ENCODE measurements at regions not wholly inside any gene's neighbourhood (a gene's known extent, or its start where the extent isn't known, plus 50 kb on each side); places are given as distances from the start of the nearest gene placed in this dataset.
A peak's percentile ranks its signal among the peaks of the same experiment; 100 is the strongest.

- no peaks in the 10 kb centered on the region for H3K27me3 ChIP-seq (ENCODE audit: control insufficient read depth in 3 of 3, insufficient read depth in 3 of 3, low read length in 2 of 3)
- no peaks in the 10 kb centered on the region for H3K4me1 ChIP-seq (ENCODE audit: control insufficient read depth in 5 of 5, insufficient read depth in 5 of 5, low read length in 5 of 5)
- WGBS, 2 donors, result 74 to 82% methylated on average over 4 of the region's 4 CpGs
- TF ChIP-seq, protein P1, sequence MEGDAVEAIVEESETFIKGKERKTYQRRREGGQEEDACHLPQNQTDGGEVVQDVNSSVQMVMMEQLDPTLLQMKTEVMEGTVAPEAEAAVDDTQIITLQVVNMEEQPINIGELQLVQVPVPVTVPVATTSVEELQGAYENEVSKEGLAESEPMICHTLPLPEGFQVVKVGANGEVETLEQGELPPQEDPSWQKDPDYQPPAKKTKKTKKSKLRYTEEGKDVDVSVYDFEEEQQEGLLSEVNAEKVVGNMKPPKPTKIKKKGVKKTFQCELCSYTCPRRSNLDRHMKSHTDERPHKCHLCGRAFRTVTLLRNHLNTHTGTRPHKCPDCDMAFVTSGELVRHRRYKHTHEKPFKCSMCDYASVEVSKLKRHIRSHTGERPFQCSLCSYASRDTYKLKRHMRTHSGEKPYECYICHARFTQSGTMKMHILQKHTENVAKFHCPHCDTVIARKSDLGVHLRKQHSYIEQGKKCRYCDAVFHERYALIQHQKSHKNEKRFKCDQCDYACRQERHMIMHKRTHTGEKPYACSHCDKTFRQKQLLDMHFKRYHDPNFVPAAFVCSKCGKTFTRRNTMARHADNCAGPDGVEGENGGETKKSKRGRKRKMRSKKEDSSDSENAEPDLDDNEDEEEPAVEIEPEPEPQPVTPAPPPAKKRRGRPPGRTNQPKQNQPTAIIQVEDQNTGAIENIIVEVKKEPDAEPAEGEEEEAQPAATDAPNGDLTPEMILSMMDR (IDR thresholded peaks at IDR 0.05; ENCODE audit: control extremely low read depth, extremely low read depth), result no peak
- no peak for ATAC-seq (ENCODE audit: insufficient read depth, low FRiP score)
- H3K9ac ChIP-seq (ENCODE audit: insufficient read depth in 1 of 2, low read length in 2 of 2), result no peak overlapping the region
- peaks cover 0 to 3% (median under 1%) of the 10 kb centered on the region in 4 donors for H3K9me3 ChIP-seq (ENCODE audit: control insufficient read depth in 4 of 4, insufficient read depth in 3 of 4, low read length in 3 of 4)
- no peaks in the 10 kb centered on the region for H3K36me3 ChIP-seq (ENCODE audit: control insufficient read depth in 4 of 4, insufficient read depth in 4 of 4, low read length in 4 of 4)
- no peak overlapping the region for H3K4me3 ChIP-seq
- no peak overlapping the region for H3K27ac ChIP-seq (ENCODE audit: low read depth in 1 of 2, low read length in 1 of 2)
- DNase-seq, result no peak
Measured at GRCh38 chr14:98622208-98623051, 649.6 kb downstream of the BCL11B start.

- peaks cover 0 to 4% (median 1%) of the 10 kb centered on the region in 4 donors for H3K9me3 ChIP-seq (ENCODE audit: control insufficient read depth in 4 of 4, insufficient read depth in 3 of 4, low read length in 3 of 4)
- H3K9ac ChIP-seq (ENCODE audit: insufficient read depth in 1 of 2, low read length in 2 of 2), result no peak overlapping the region
- WGBS, 2 donors, result 89 to 92% methylated on average over 14 of the region's 14 CpGs
Measured at GRCh38 chr14:98623788-98624415, 648.1 kb downstream of the BCL11B start.

DNA sequence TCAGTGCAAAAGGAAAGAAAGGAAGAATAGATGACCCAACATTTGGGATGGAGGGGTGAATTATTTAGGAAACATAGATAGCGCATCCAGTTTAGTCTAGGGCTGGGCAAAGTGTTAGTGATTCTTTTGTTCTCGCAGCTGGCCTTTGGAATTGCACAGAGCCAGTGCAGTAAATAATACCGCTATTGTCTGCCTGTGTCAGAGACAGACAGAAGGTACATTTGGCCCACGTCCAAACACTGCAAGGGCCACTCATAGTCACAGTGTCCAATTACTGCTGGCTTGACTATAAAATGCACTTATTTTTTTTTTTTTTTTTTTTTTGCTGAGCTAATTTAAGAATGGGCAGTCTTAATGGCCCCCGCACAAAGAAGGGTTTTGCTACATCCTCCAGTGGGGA is 638.6 kb downstream of the BCL11B start:
- ATAC-seq (ENCODE audit: insufficient read depth, low FRiP score) (no peak), DNase-seq (peak in 2 of 3 donors; percentile 1 to 13)
- TF ChIP-seq, protein P1 (IDR thresholded peaks at IDR 0.05; ENCODE audit: control extremely low read depth, extremely low read depth), result no peak
- no peak overlapping the region for H3K9ac ChIP-seq (ENCODE audit: insufficient read depth in 1 of 2, low read length in 2 of 2)
- peaks cover 0 to 8% (median 0%) of the 10 kb centered on the region in 4 donors for H3K9me3 ChIP-seq (ENCODE audit: control insufficient read depth in 4 of 4, insufficient read depth in 3 of 4, low read length in 3 of 4)
- H3K27me3 ChIP-seq (ENCODE audit: control insufficient read depth in 3 of 3, insufficient read depth in 3 of 3, low read length in 2 of 3), result no peaks in the 10 kb centered on the region
- no peak overlapping the region for H3K4me3 ChIP-seq
- H3K4me1 ChIP-seq (ENCODE audit: control insufficient read depth in 5 of 5, insufficient read depth in 5 of 5, low read length in 5 of 5), result no peaks in the 10 kb centered on the region
- 45 to 65% methylated on average over 5 of the region's 5 CpGs for WGBS, 2 donors
- H3K27ac ChIP-seq (ENCODE audit: low read depth in 1 of 2, low read length in 1 of 2), result no peak overlapping the region
- H3K36me3 ChIP-seq (ENCODE audit: control insufficient read depth in 4 of 4, insufficient read depth in 4 of 4, low read length in 4 of 4), result no peaks in the 10 kb centered on the region

More at GRCh38 chr14:98623788-98624415, 648.1 kb downstream of the BCL11B start:
- Histone ChIP-seq H3K27me3 (ENCODE audit: control insufficient read depth in 3 of 3, insufficient read depth in 3 of 3, low read length in 2 of 3) (no peaks in the 10 kb centered on the region), H3K4me1 (ENCODE audit: control insufficient read depth in 5 of 5, insufficient read depth in 5 of 5, low read length in 5 of 5) (no peaks in the 10 kb centered on the region), H3K27ac (ENCODE audit: low read depth in 1 of 2, low read length in 1 of 2) (no peak overlapping the region), H3K4me3 (no peak overlapping the region), H3K36me3 (ENCODE audit: control insufficient read depth in 4 of 4, insufficient read depth in 4 of 4, low read length in 4 of 4) (no peaks in the 10 kb centered on the region)
- DNase-seq, result no peak
- no peak for ATAC-seq (ENCODE audit: insufficient read depth, low FRiP score)
- TF ChIP-seq, protein P1 (IDR thresholded peaks at IDR 0.05; ENCODE audit: control extremely low read depth, extremely low read depth), result no peak

Data from lung (tissue), 11 donors.